ENCODE measurements at regions not wholly inside any gene's neighbourhood (a gene's known extent, or its start where the extent isn't known, plus 50 kb on each side); places are given as distances from the start of the nearest gene placed in this dataset.

- no peak for TF ChIP-seq EZH2phosphoT487 (IDR thresholded peaks at IDR 0.05; ENCODE audit: borderline replicate concordance)
- TF ChIP-seq CTCF (conservative IDR thresholded peaks at IDR 0.05; ENCODE audit: low read length) = no peak
Observed at GRCh38 chr10:28374036-28374435, 71.2 kb upstream of the MPP7 start.

Data from Loucy (cell line).